Activated naive CD4-positive, alpha-beta T cell treated with anti-CD3 and anti-CD28 coated beads, Interleukin-2, amount 50 U/mL, for 16 hours (primary cell): ENCODE measurements at regions not wholly inside any gene's neighbourhood (a gene's known extent, or its start where the extent isn't known, plus 50 kb on each side); places are given as distances from the start of the nearest gene placed in this dataset.
"Not testable (repeated sequence)": the region's sequence is repeated elsewhere in the genome, so short reads cannot be mapped to it uniquely, and the experiment has no call there.

ENCODE experiments used
- DNase-seq: peaks from one replicate; pipeline ENCODE4 v3.0.0-alpha.2; 2020

GRCh38 chr14:58755031-58755925, 117.5 kb downstream of the DACT1 start:
- DNase-seq = no peak

GRCh38 chr14:58760121-58760520, 122.4 kb downstream of the DACT1 start:
- DNase-seq = no peak

GRCh38 chr14:58762629-58763028, 124.9 kb downstream of the DACT1 start:
- DNase-seq = no peak

GRCh38 chr14:58763210-58763609, 125.4 kb downstream of the DACT1 start:
- no peak for DNase-seq

- DNase-seq = no peak
These were observed 127.7 kb downstream of the DACT1 start for GRCh38 chr14:58765418-58765831.

GRCh38 chr14:58765843-58766242, 128.1 kb downstream of the DACT1 start:
- no peak for DNase-seq

- DNase-seq = no peak
These were observed 131.4 kb downstream of the DACT1 start for GRCh38 chr14:58769011-58769643.

GRCh38 chr14:58769771-58770170, 132.0 kb downstream of the DACT1 start:
- DNase-seq = no peak

GRCh38 chr14:58770491-58770982, 132.8 kb downstream of the DACT1 start:
- no peak for DNase-seq

- no peak for DNase-seq
These were observed 133.3 kb downstream of the DACT1 start for GRCh38 chr14:58771016-58771415.

- DNase-seq = no peak
These were observed 134.4 kb downstream of the DACT1 start for GRCh38 chr14:58772116-58772515.

- no peak for DNase-seq
These were observed 135.2 kb downstream of the DACT1 start for GRCh38 chr14:58772794-58773620.

- no peak for DNase-seq
These were observed 136.8 kb downstream of the DACT1 start for GRCh38 chr14:58774531-58774930.

- not testable (repeated sequence) for DNase-seq
These were observed 137.4 kb downstream of the DACT1 start for GRCh38 chr14:58775130-58775529.

- no peak for DNase-seq
These were observed 138.8 kb downstream of the DACT1 start for GRCh38 chr14:58776516-58776915.

- no peak for DNase-seq
These were observed 139.8 kb downstream of the DACT1 start for GRCh38 chr14:58777541-58777979.

- no peak for DNase-seq
These were observed 140.4 kb downstream of the DACT1 start for GRCh38 chr14:58778202-58778601.

- no peak for DNase-seq
These were observed 141.6 kb downstream of the DACT1 start for GRCh38 chr14:58779376-58779775.

- DNase-seq = no peak
These were observed 142.4 kb downstream of the DACT1 start for GRCh38 chr14:58780185-58780584.

- DNase-seq = no peak
These were observed 142.8 kb downstream of the DACT1 start for GRCh38 chr14:58780605-58781004.

GRCh38 chr14:58782011-58782410, 144.2 kb downstream of the DACT1 start:
- DNase-seq = no peak

- DNase-seq = no peak
These were observed 146.2 kb downstream of the DACT1 start for GRCh38 chr14:58783792-58784511.
